ENCODE measurements at regions not wholly inside any gene's neighbourhood (a gene's known extent, or its start where the extent isn't known, plus 50 kb on each side); places are given as distances from the start of the nearest gene placed in this dataset.

- no peaks in the 10 kb centered on the region for H3K36me3 Mint-ChIP-seq
- H3K27me3 Mint-ChIP-seq (ENCODE audit: low read depth), result no peaks in the 10 kb centered on the region
- no peaks in the 10 kb centered on the region for H3K4me1 Mint-ChIP-seq
- ATAC-seq (no peak), DNase-seq (ENCODE audit: low spot score) (no peak)
- POLR2A ChIA-PET, result no interaction called here
- CTCF ChIA-PET, result no interaction called here
- H3K9me3 Mint-ChIP-seq, result peaks cover 14% of the 10 kb centered on the region
- H3K27ac Mint-ChIP-seq, result no peak overlapping the region
- H3K4me3 Mint-ChIP-seq, result no peak overlapping the region
- TF ChIP-seq AR (CRISPR knock-in tag; IDR thresholded peaks at IDR 0.05) (no peak), ARID4B (CRISPR knock-in tag; IDR thresholded peaks at IDR 0.05; ENCODE audit: borderline replicate concordance) (no peak), E2F1 (CRISPR knock-in tag; IDR thresholded peaks at IDR 0.05) (no peak), ELF4 (CRISPR knock-in tag; IDR thresholded peaks at IDR 0.05; ENCODE audit: low read depth) (no peak), ETV6 (CRISPR knock-in tag; IDR thresholded peaks at IDR 0.05) (no peak), E2F4 (CRISPR knock-in tag; IDR thresholded peaks at IDR 0.05; ENCODE audit: borderline replicate concordance, low read depth) (no peak), CDX4 (CRISPR knock-in tag; IDR thresholded peaks at IDR 0.05; ENCODE audit: borderline replicate concordance) (no peak), E2F5 (CRISPR knock-in tag; IDR thresholded peaks at IDR 0.05) (no peak), CREB1 (CRISPR knock-in tag; IDR thresholded peaks at IDR 0.05) (no peak), ZMAT4 (CRISPR knock-in tag; IDR thresholded peaks at IDR 0.05) (no peak), ATF3 (CRISPR knock-in tag; conservative IDR thresholded peaks at IDR 0.05) (no peak), PRDM15 (CRISPR knock-in tag; IDR thresholded peaks at IDR 0.05) (no peak), SMAD4 (CRISPR knock-in tag; IDR thresholded peaks at IDR 0.05) (no peak), ZNF281 (CRISPR knock-in tag; IDR thresholded peaks at IDR 0.05) (no peak), ZNF425 (CRISPR knock-in tag; conservative IDR thresholded peaks at IDR 0.05) (no peak)
These were observed 239.1 kb downstream of the FOXG1 start for GRCh38 chr14:29005647-29006046.

All from WTC11 (cell line).